OCI-LY3 (cell line): ENCODE measurements at regions not wholly inside any gene's neighbourhood (a gene's known extent, or its start where the extent isn't known, plus 50 kb on each side); places are given as distances from the start of the nearest gene placed in this dataset.

Experiments
- H2AFZ ChIP-seq: fragments of 200-600, 300-600 bp; shearing (Covaris generic); 2 replicates; pipeline ENCODE4 v1.6.0; 2014; ENCODE audit warnings: antibody characterized with exemption, low read depth, low read length
- H3K27ac ChIP-seq: fragments of 200-600, 300-600 bp; sonication (generic); 2 replicates; pipeline ENCODE4 v1.5.1; 2014; ENCODE audit warnings: mild to moderate bottlenecking, low read length, moderate library complexity, mixed read lengths
- H3K27me3 ChIP-seq: fragments of 200-600, 300-600 bp; sonication (generic); 2 replicates; pipeline ENCODE4 v1.6.1; 2014; ENCODE audit warnings: low read depth, low read length, mixed read lengths
- H3K36me3 ChIP-seq: fragments of 200-600, 300-600 bp; sonication (generic); replicated peaks from 2 replicates; pipeline ENCODE3; 2014; ENCODE audit warnings: low read depth, low read length, mixed read lengths
- H3K4me1 ChIP-seq: fragments of 300-600, 200-600 bp; sonication (generic); 2 replicates; pipeline ENCODE4 v1.6.1; 2014; ENCODE audit warnings: low read length, mixed read lengths
- H3K4me2 ChIP-seq: fragments of 200-600, 300-600 bp; sonication (generic); 2 replicates; pipeline ENCODE4 v1.6.1; 2014; ENCODE audit warnings: low read length, mixed read lengths
- H3K4me3 ChIP-seq: fragments of 300-600, 200-600 bp; sonication (generic); 2 replicates; pipeline ENCODE4 v1.5.1; 2014; ENCODE audit warnings: antibody characterized with exemption, mild to moderate bottlenecking, low read length, moderate library complexity
- H3K79me2 ChIP-seq: fragments of 300-600, 200-600 bp; shearing (Covaris generic); 2 replicates; pipeline ENCODE4 v1.6.1; 2014; ENCODE audit warnings: mild to moderate bottlenecking, low read length, mixed read lengths
- H3K9ac ChIP-seq: fragments of 300-600, 200-600 bp; shearing (Covaris generic); 2 replicates; pipeline ENCODE4 v1.6.0; 2014; ENCODE audit warnings: mild to moderate bottlenecking, low read length, moderate library complexity
- H3K9me3 ChIP-seq: fragments of 200-600, 300-600 bp; shearing (Covaris generic); 2 replicates; pipeline ENCODE4 v1.6.1; 2014; ENCODE audit warnings: low read length, mixed read lengths; ENCODE audit not compliant: insufficient read depth
- H4K20me1 ChIP-seq: fragments of 200-600, 300-600 bp; sonication (generic); 2 replicates; pipeline ENCODE4 v1.6.1; 2016; ENCODE audit warnings: low read length, mixed read lengths; ENCODE audit not compliant: insufficient read depth
- CTCF ChIP-seq: fragments of 200-600, 300-600 bp; sonication (generic); IDR thresholded peaks from 2 replicates; pipeline ENCODE4 v1.5.1; 2014; ENCODE audit warnings: antibody characterized with exemption, low read length, low read depth
- EZH2phosphoT487 ChIP-seq: fragments of 200-600 bp; shearing (Covaris generic); IDR thresholded peaks from 2 replicates; pipeline ENCODE4 v1.6.1; 2018; ENCODE audit warnings: antibody characterized with exemption, mixed run types, low read depth

- Histone ChIP-seq H3K9me3 (no peaks in the 10 kb centered on the region), H3K36me3 (no peaks in the 10 kb centered on the region), H3K27me3 (no peaks in the 10 kb centered on the region), H3K4me3 (no peak overlapping the region), H3K9ac (no peak overlapping the region), H3K4me1 (peaks cover 5% of the 10 kb centered on the region; the same call in 1 of the 2 replicates), H2AFZ (no peak overlapping the region), H4K20me1 (no peaks in the 10 kb centered on the region), H3K79me2 (no peaks in the 10 kb centered on the region), H3K27ac (no peak overlapping the region), H3K4me2 (no peak overlapping the region)
- no peak for TF ChIP-seq CTCF
- no peak for TF ChIP-seq EZH2phosphoT487
Measured at GRCh38 chr6:56798163-56798562, 155.5 kb upstream of the DST start.

GRCh38 chr6:56796196-56796532, 153.5 kb upstream of the DST start:
- H3K9ac ChIP-seq: no peak overlapping the region
- H2AFZ ChIP-seq: no peak overlapping the region
- no peak overlapping the region for H3K27ac ChIP-seq
- TF ChIP-seq CTCF (no peak), EZH2phosphoT487 (no peak)
- H3K4me3 ChIP-seq: no peak overlapping the region
- H3K4me1 ChIP-seq: peaks cover 5% of the 10 kb centered on the region; the same call in 1 of the 2 replicates
- no peaks in the 10 kb centered on the region for H3K79me2 ChIP-seq
- no peaks in the 10 kb centered on the region for H3K9me3 ChIP-seq
- H3K27me3 ChIP-seq: no peaks in the 10 kb centered on the region
- no peak overlapping the region for H3K4me2 ChIP-seq
- H3K36me3 ChIP-seq: no peaks in the 10 kb centered on the region
- H4K20me1 ChIP-seq: no peaks in the 10 kb centered on the region

- Histone ChIP-seq H3K4me1 (peaks cover 8% of the 10 kb centered on the region), H3K4me2 (no peak overlapping the region), H3K36me3 (no peaks in the 10 kb centered on the region), H3K27ac (no peak overlapping the region), H2AFZ (no peak overlapping the region), H3K9me3 (no peaks in the 10 kb centered on the region), H3K4me3 (no peak overlapping the region), H3K9ac (no peak overlapping the region), H3K79me2 (no peaks in the 10 kb centered on the region), H3K27me3 (no peaks in the 10 kb centered on the region), H4K20me1 (no peaks in the 10 kb centered on the region)
- TF ChIP-seq EZH2phosphoT487 (no peak), CTCF (no peak)
Measured at GRCh38 chr6:56795466-56796195, 152.9 kb upstream of the DST start.

GRCh38 chr6:56794421-56794820, 151.7 kb upstream of the DST start:
- TF ChIP-seq CTCF (no peak), EZH2phosphoT487 (no peak)
- no peak overlapping the region for H2AFZ ChIP-seq
- peaks cover 20% of the 10 kb centered on the region for H3K4me1 ChIP-seq
- H4K20me1 ChIP-seq: no peaks in the 10 kb centered on the region
- H3K79me2 ChIP-seq: no peaks in the 10 kb centered on the region
- no peak overlapping the region for H3K4me2 ChIP-seq
- H3K4me3 ChIP-seq: no peak overlapping the region
- no peaks in the 10 kb centered on the region for H3K9me3 ChIP-seq
- no peaks in the 10 kb centered on the region for H3K27me3 ChIP-seq
- no peaks in the 10 kb centered on the region for H3K36me3 ChIP-seq
- no peak overlapping the region for H3K9ac ChIP-seq
- H3K27ac ChIP-seq: no peak overlapping the region
